Ishikawa (cell line): ENCODE measurements at regions not wholly inside any gene's neighbourhood (a gene's known extent, or its start where the extent isn't known, plus 50 kb on each side); places are given as distances from the start of the nearest gene placed in this dataset.

Experiments used
- CEBPB ChIP-seq: IDR thresholded peaks from 2 replicates; pipeline ENCODE4 v1.6.1; 2012
- CREB1 ChIP-seq: IDR thresholded peaks from 2 replicates; pipeline ENCODE4 v1.6.1; 2012; ENCODE audit warnings: low read depth
- EGR1 ChIP-seq: IDR thresholded peaks from 2 replicates; pipeline ENCODE4 v1.6.1; 2012
- EP300 ChIP-seq: IDR thresholded peaks from 2 replicates; pipeline ENCODE4 v1.6.1; 2012; ENCODE audit warnings: borderline replicate concordance
- FOXM1 ChIP-seq: IDR thresholded peaks from 2 replicates; pipeline ENCODE4 v1.6.1; 2012; ENCODE audit warnings: low read depth, borderline replicate concordance
- NFIC ChIP-seq: IDR thresholded peaks from 2 replicates; pipeline ENCODE4 v1.6.1; 2012
- RAD21 ChIP-seq: IDR thresholded peaks from 2 replicates; pipeline ENCODE4 v1.6.1; 2012; ENCODE audit warnings: low read depth
- REST ChIP-seq: IDR thresholded peaks from 2 replicates; pipeline ENCODE4 v1.6.1; 2012; ENCODE audit warnings: low read depth, mild to moderate bottlenecking
- TAF1 ChIP-seq: IDR thresholded peaks from 2 replicates; pipeline ENCODE4 v1.6.1; 2012; ENCODE audit warnings: low read depth, mild to moderate bottlenecking
- TCF12 ChIP-seq: IDR thresholded peaks from 2 replicates; pipeline ENCODE4 v1.6.1; 2012; ENCODE audit warnings: low read depth
- TEAD4 ChIP-seq: IDR thresholded peaks from 2 replicates; pipeline ENCODE4 v1.6.1; 2012
- USF1 ChIP-seq: IDR thresholded peaks from 2 replicates; pipeline ENCODE4 v1.6.1; 2012
- YY1 ChIP-seq: IDR thresholded peaks from 2 replicates; pipeline ENCODE4 v1.6.1; 2012; ENCODE audit warnings: low read depth
- ZBTB7A ChIP-seq: IDR thresholded peaks from 2 replicates; pipeline ENCODE4 v1.6.1; 2012; ENCODE audit warnings: low read depth
- TF ChIP-seq, protein P1 (sequence below): IDR thresholded peaks from 2 replicates; pipeline ENCODE4 v1.6.1; 2012

DNA sequence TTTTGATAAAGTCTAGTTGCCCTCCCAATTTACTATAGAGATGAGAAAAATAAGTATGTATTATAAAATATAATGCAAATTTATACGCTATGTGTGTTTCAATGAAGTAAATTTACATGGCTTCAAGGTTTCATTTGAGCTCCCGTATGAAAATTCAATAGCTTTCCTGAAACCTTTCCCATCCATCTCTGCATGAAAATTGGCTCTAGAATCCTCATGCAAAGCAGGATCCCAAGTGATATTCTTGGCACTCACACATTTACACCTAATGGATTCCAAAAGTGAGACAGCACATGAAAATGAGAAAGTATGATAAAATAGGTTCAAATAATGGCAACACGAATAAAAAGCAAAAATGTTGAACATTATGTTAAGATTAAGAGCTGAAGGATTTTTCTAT, 1595.8 kb upstream of the SEL1L start:
- TF ChIP-seq CEBPB: no peak
- no peak for TF ChIP-seq CREB1
- no peak for TF ChIP-seq TAF1
- TF ChIP-seq USF1: no peak
- no peak for TF ChIP-seq EP300
- TF ChIP-seq, protein P1, sequence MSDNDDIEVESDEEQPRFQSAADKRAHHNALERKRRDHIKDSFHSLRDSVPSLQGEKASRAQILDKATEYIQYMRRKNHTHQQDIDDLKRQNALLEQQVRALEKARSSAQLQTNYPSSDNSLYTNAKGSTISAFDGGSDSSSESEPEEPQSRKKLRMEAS: no peak
- TF ChIP-seq EGR1: no peak
- no peak for TF ChIP-seq YY1
- TF ChIP-seq FOXM1: no peak
- no peak for TF ChIP-seq TEAD4
- no peak for TF ChIP-seq TCF12
- TF ChIP-seq RAD21: no peak
- no peak for TF ChIP-seq ZBTB7A
- no peak for TF ChIP-seq NFIC
- no peak for TF ChIP-seq REST

GRCh38 chr14:83133981-83134645, 1600.5 kb upstream of the SEL1L start:
- TF ChIP-seq TCF12: no peak
- TF ChIP-seq FOXM1: no peak
- TF ChIP-seq REST: no peak
- TF ChIP-seq CREB1: no peak

- no peak for TF ChIP-seq CEBPB
- TF ChIP-seq NFIC: no peak
- no peak for TF ChIP-seq REST
Measured at GRCh38 chr14:83140756-83141155, 1607.1 kb upstream of the SEL1L start.

- TF ChIP-seq NFIC (no peak), RAD21 (no peak), CEBPB (no peak), YY1 (no peak), TEAD4 (no peak), EP300 (no peak), USF1 (no peak), ZBTB7A (no peak)
Measured at GRCh38 chr14:83147006-83147405, 1613.4 kb upstream of the SEL1L start.

GRCh38 chr14:83151571-83151970, 1617.9 kb upstream of the SEL1L start:
- no peak for TF ChIP-seq YY1
- TF ChIP-seq TEAD4: no peak
- no peak for TF ChIP-seq USF1
- no peak for TF ChIP-seq TCF12
- TF ChIP-seq FOXM1: no peak
- no peak for TF ChIP-seq EGR1
- no peak for TF ChIP-seq RAD21
- TF ChIP-seq EP300: no peak
- TF ChIP-seq, protein P1: no peak
- no peak for TF ChIP-seq NFIC
- TF ChIP-seq CREB1: no peak
- TF ChIP-seq CEBPB: no peak
- TF ChIP-seq ZBTB7A: no peak
- no peak for TF ChIP-seq REST
- no peak for TF ChIP-seq TAF1
